Calu3 (cell line): ENCODE measurements at regions not wholly inside any gene's neighbourhood (a gene's known extent, or its start where the extent isn't known, plus 50 kb on each side); places are given as distances from the start of the nearest gene placed in this dataset.

Experiments used
- BruUV-seq: library from RNA; stranded (reverse); fragments of 400-500 nt; replicated peaks from 2 replicates; lab custom pipeline; 2021; lab: Mats Ljungman, UMichigan
- CTCF ChIA-PET: fragments of 300-600 bp; sonication (Branson Sonifier 250); formaldehyde crosslinking; loops from one replicate; lab custom pipeline; 2022; ENCODE audit warnings: antibody characterized with exemption; lab: Charles Lee
- DNase-seq: peaks from one replicate; pipeline ENCODE4 v3.0.0; 2022
- H3K27ac Mint-ChIP-seq: one replicate; pipeline ENCODE4 v1.8.0; 2022; ENCODE audit warnings: mixed read lengths; ENCODE audit not compliant: unreplicated experiment
- H3K27me3 Mint-ChIP-seq: one replicate; pipeline ENCODE4 v1.8.0; 2022; ENCODE audit warnings: mixed read lengths; ENCODE audit not compliant: unreplicated experiment
- H3K36me3 Mint-ChIP-seq: one replicate; pipeline ENCODE4 v1.8.0; 2022; ENCODE audit warnings: mild to moderate bottlenecking, moderate library complexity, mixed read lengths; ENCODE audit not compliant: insufficient read depth, unreplicated experiment
- H3K4me1 Mint-ChIP-seq: one replicate; pipeline ENCODE4 v1.8.0; 2022; ENCODE audit warnings: mild to moderate bottlenecking, low read depth, mixed read lengths; ENCODE audit not compliant: unreplicated experiment
- H3K4me3 Mint-ChIP-seq: one replicate; pipeline ENCODE4 v1.8.0; 2022; ENCODE audit warnings: mild to moderate bottlenecking, low read depth, moderate library complexity, mixed read lengths; ENCODE audit not compliant: unreplicated experiment
- H3K9me3 Mint-ChIP-seq: one replicate; pipeline ENCODE4 v1.8.0; 2022; ENCODE audit warnings: low read depth, mixed read lengths; ENCODE audit not compliant: unreplicated experiment
- intact Hi-C: fragments of 100-400 bp; cut with micrococcal nuclease; formaldehyde crosslinking; loops from one replicate; pipeline ENCODE4 v1.10.0; 2022; ENCODE audit not compliant: unreplicated experiment
- TF ChIP-seq, protein P1 (sequence below): fragments of 200-600 bp; IDR thresholded peaks from one replicate; pipeline ENCODE4 v1.8.0; 2022; ENCODE audit warnings: antibody characterized with exemption; ENCODE audit not compliant: unreplicated experiment

GRCh38 chr2:121905201-121905600, 149.8 kb downstream of the TSN start:
- TF ChIP-seq, protein P1, sequence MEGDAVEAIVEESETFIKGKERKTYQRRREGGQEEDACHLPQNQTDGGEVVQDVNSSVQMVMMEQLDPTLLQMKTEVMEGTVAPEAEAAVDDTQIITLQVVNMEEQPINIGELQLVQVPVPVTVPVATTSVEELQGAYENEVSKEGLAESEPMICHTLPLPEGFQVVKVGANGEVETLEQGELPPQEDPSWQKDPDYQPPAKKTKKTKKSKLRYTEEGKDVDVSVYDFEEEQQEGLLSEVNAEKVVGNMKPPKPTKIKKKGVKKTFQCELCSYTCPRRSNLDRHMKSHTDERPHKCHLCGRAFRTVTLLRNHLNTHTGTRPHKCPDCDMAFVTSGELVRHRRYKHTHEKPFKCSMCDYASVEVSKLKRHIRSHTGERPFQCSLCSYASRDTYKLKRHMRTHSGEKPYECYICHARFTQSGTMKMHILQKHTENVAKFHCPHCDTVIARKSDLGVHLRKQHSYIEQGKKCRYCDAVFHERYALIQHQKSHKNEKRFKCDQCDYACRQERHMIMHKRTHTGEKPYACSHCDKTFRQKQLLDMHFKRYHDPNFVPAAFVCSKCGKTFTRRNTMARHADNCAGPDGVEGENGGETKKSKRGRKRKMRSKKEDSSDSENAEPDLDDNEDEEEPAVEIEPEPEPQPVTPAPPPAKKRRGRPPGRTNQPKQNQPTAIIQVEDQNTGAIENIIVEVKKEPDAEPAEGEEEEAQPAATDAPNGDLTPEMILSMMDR, result no peak
- no peaks in the 10 kb centered on the region for H3K36me3 Mint-ChIP-seq
- intact Hi-C loops, result no loop called here

DNA sequence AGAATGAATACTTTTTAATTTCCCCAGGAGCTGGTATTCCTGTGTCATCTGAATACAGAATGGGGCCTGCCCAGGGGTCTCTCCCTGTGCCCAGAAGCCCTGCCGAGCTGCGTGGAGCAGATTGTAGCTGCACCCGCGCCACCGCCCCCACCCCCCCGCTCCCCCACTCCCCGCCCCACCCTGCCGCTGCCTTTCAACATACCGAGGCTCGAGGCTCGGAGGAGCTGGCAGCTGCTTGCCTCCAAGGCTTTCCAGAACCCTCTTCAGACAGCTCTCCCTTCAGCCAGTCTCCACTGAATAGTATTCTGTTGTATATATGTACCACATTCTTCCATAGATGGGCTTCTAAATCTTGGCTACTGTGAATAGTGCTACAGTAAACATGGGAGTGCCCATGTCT, 150.7 kb downstream of the TSN start:
- no peak overlapping the region for H3K27ac Mint-ChIP-seq
- H3K36me3 Mint-ChIP-seq, result no peaks in the 10 kb centered on the region
- H3K4me3 Mint-ChIP-seq, result no peak overlapping the region
- intact Hi-C loops, result no loop called here
- TF ChIP-seq, protein P1, result no peak
- no peak for DNase-seq
- BruUV-seq, result no TSS peak
- H3K4me1 Mint-ChIP-seq, result no peaks in the 10 kb centered on the region
- H3K9me3 Mint-ChIP-seq, result no peaks in the 10 kb centered on the region
- H3K27me3 Mint-ChIP-seq, result peaks cover 80% of the 10 kb centered on the region
- CTCF ChIA-PET, result no interaction called here

More at GRCh38 chr2:121905201-121905600, 149.8 kb downstream of the TSN start:
- no peak overlapping the region for H3K4me3 Mint-ChIP-seq
- peaks cover 80% of the 10 kb centered on the region for H3K27me3 Mint-ChIP-seq
- BruUV-seq, result no TSS peak
- CTCF ChIA-PET, result no interaction called here
- H3K4me1 Mint-ChIP-seq, result no peaks in the 10 kb centered on the region
- no peaks in the 10 kb centered on the region for H3K9me3 Mint-ChIP-seq
- H3K27ac Mint-ChIP-seq, result no peak overlapping the region
- DNase-seq, result no peak

- Mint-ChIP-seq H3K36me3 (no peaks in the 10 kb centered on the region), H3K9me3 (no peaks in the 10 kb centered on the region), H3K4me3 (no peak overlapping the region), H3K27me3 (peaks cover 81% of the 10 kb centered on the region), H3K4me1 (no peaks in the 10 kb centered on the region), H3K27ac (no peak overlapping the region)
- DNase-seq, result no peak
- TF ChIP-seq, protein P1, result no peak
- BruUV-seq, result no TSS peak
- CTCF ChIA-PET, result interaction anchor here (0.8 to 1.7 kb wide), 2 partner anchors 10 to 23 kb away, joined by 3 to 4 read pairs; no protein-coding TSS in a partner anchor
- intact Hi-C loops, result no loop called here
Observed at GRCh38 chr2:121907928-121908327, 152.5 kb downstream of the TSN start.

- Mint-ChIP-seq H3K4me3 (no peak overlapping the region), H3K4me1 (no peaks in the 10 kb centered on the region), H3K9me3 (no peaks in the 10 kb centered on the region), H3K27ac (no peak overlapping the region), H3K36me3 (no peaks in the 10 kb centered on the region), H3K27me3 (peaks cover 79% of the 10 kb centered on the region)
- DNase-seq, result no peak
- TF ChIP-seq, protein P1, result no peak
- intact Hi-C loops, result no loop called here
- CTCF ChIA-PET, result no interaction called here
- no TSS peak for BruUV-seq
Observed at GRCh38 chr2:121910139-121910538, 154.7 kb downstream of the TSN start.
